GM21360 (cell line): ENCODE measurements at regions not wholly inside any gene's neighbourhood (a gene's known extent, or its start where the extent isn't known, plus 50 kb on each side); places are given as distances from the start of the nearest gene placed in this dataset.
"Not testable (repeated sequence)": the region's sequence is repeated elsewhere in the genome, so short reads cannot be mapped to it uniquely, and the experiment has no call there.

Experiments
- ATAC-seq: cut with Tn5 transposase; IDR thresholded peaks from one replicate; pipeline ENCODE4 v1.9.1; 2021; ENCODE audit warnings: mild to moderate bottlenecking, moderate library complexity; ENCODE audit not compliant: unreplicated experiment

GRCh38 chr1:80288750-80289149 is 1282.2 kb upstream of the ADGRL4 start:
- ATAC-seq, result not testable (repeated sequence)

- no peak for ATAC-seq
These were observed 1276.0 kb upstream of the ADGRL4 start for GRCh38 chr1:80282536-80282935.

GRCh38 chr1:80278936-80279335 is 1272.4 kb upstream of the ADGRL4 start:
- no peak for ATAC-seq

- ATAC-seq, result no peak
These were observed 1267.7 kb upstream of the ADGRL4 start for GRCh38 chr1:80274256-80274655.

GRCh38 chr1:80272495-80272894 is 1266.0 kb upstream of the ADGRL4 start:
- ATAC-seq, result no peak

GRCh38 chr1:80258659-80259058 is 1252.1 kb upstream of the ADGRL4 start:
- ATAC-seq, result no peak

- ATAC-seq, result no peak
These were observed 1245.1 kb upstream of the ADGRL4 start for GRCh38 chr1:80251591-80251990.

GRCh38 chr1:80251171-80251570 is 1244.6 kb upstream of the ADGRL4 start:
- ATAC-seq, result no peak

GRCh38 chr1:80250573-80251168 is 1244.1 kb upstream of the ADGRL4 start:
- ATAC-seq, result no peak

GRCh38 chr1:80249699-80250098 is 1243.2 kb upstream of the ADGRL4 start:
- no peak for ATAC-seq

GRCh38 chr1:80248886-80249285 is 1242.4 kb upstream of the ADGRL4 start:
- ATAC-seq, result no peak

GRCh38 chr1:80245813-80246212 is 1239.3 kb upstream of the ADGRL4 start:
- ATAC-seq, result no peak

- no peak for ATAC-seq
These were observed 1237.8 kb upstream of the ADGRL4 start for GRCh38 chr1:80244372-80244771.

- ATAC-seq, result no peak
These were observed 1235.0 kb upstream of the ADGRL4 start for GRCh38 chr1:80241566-80241965.

- no peak for ATAC-seq
These were observed 1219.0 kb upstream of the ADGRL4 start for GRCh38 chr1:80225510-80225909.

- ATAC-seq, result no peak
These were observed 1214.8 kb upstream of the ADGRL4 start for GRCh38 chr1:80221319-80221718.

GRCh38 chr1:80218112-80218511 is 1211.6 kb upstream of the ADGRL4 start:
- peak; percentile 86 for ATAC-seq

GRCh38 chr1:80217377-80217986 is 1211.0 kb upstream of the ADGRL4 start:
- ATAC-seq, result no peak

GRCh38 chr1:80214888-80215540 is 1208.5 kb upstream of the ADGRL4 start:
- ATAC-seq, result peak; percentile 74

GRCh38 chr1:80212948-80213347 is 1206.4 kb upstream of the ADGRL4 start:
- no peak for ATAC-seq

GRCh38 chr1:80211691-80212380 is 1205.3 kb upstream of the ADGRL4 start:
- no peak for ATAC-seq

- no peak for ATAC-seq
These were observed 1195.6 kb upstream of the ADGRL4 start for GRCh38 chr1:80202118-80202517.
